D721Med (cell line): ENCODE measurements at regions not wholly inside any gene's neighbourhood (a gene's known extent, or its start where the extent isn't known, plus 50 kb on each side); places are given as distances from the start of the nearest gene placed in this dataset.

Source experiments
- DNase-seq: peaks from one replicate; pipeline ENCODE4 v3.0.0; 2011; ENCODE audit warnings: low spot score; ENCODE audit not compliant: insufficient read length
- FAIRE-seq: peaks from 2 replicates; lab custom pipeline; 2011; peaks lifted over from hg19 to GRCh38; lab: Jason Lieb, UNC
- CTCF ChIP-seq: IDR thresholded peaks from 2 replicates; pipeline ENCODE4 v1.5.1; 2012; ENCODE audit warnings: mild to moderate bottlenecking, control low read depth; ENCODE audit not compliant: insufficient read depth; ENCODE audit errors: missing control alignments

- no peak for FAIRE-seq
- TF ChIP-seq CTCF = no peak
- no peak for DNase-seq
These were observed 95.9 kb downstream of the KCNF1 start for GRCh38 chr2:11007331-11008264.

- TF ChIP-seq CTCF = no peak
- FAIRE-seq = no peak
- no peak for DNase-seq
These were observed 97.0 kb downstream of the KCNF1 start for GRCh38 chr2:11008773-11009172.

- TF ChIP-seq CTCF = no peak
- no peak for FAIRE-seq
- DNase-seq = no peak
These were observed 97.4 kb downstream of the KCNF1 start for GRCh38 chr2:11009176-11009575.

- TF ChIP-seq CTCF = no peak
- DNase-seq = no peak
- FAIRE-seq = no peak
These were observed 98.2 kb downstream of the KCNF1 start for GRCh38 chr2:11009891-11010290.

GRCh38 chr2:11011359-11011758 lies 99.6 kb downstream of the KCNF1 start:
- FAIRE-seq = no peak
- no peak for TF ChIP-seq CTCF
- DNase-seq = no peak

GRCh38 chr2:11012131-11012693 lies 100.5 kb downstream of the KCNF1 start:
- no peak for FAIRE-seq
- no peak for TF ChIP-seq CTCF
- DNase-seq = no peak

GRCh38 chr2:11013196-11013595 lies 101.5 kb downstream of the KCNF1 start:
- TF ChIP-seq CTCF = no peak
- FAIRE-seq (no peak), DNase-seq (no peak)
